ENCODE measurements at regions not wholly inside any gene's neighbourhood (a gene's known extent, or its start where the extent isn't known, plus 50 kb on each side); places are given as distances from the start of the nearest gene placed in this dataset.

GRCh38 chr17:71055128-71055527 lies 885.8 kb downstream of the KCNJ2 start:
- TF ChIP-seq CTCF (IDR thresholded peaks at IDR 0.05) (no peak), POLR2A (IDR thresholded peaks at IDR 0.05; ENCODE audit: low read depth) (no peak), POLR2AphosphoS5 (IDR thresholded peaks at IDR 0.05) (no peak)
